B cell (primary cell): ENCODE measurements at regions not wholly inside any gene's neighbourhood (a gene's known extent, or its start where the extent isn't known, plus 50 kb on each side); places are given as distances from the start of the nearest gene placed in this dataset.

Experiments used
- ATAC-seq: fragments of 200-7000 bp; cut with Tn5 transposase; one replicate; pipeline ENCODE4 v1.10.0; 2021; ENCODE audit warnings: low read depth, mild to moderate bottlenecking, moderate number of reproducible peaks, moderate library complexity
- CTCF ChIA-PET: fragments of 350-600 bp; sonication (Branson Sonifier 250); formaldehyde crosslinking; loops from one replicate; lab custom pipeline; 2021; ENCODE audit warnings: antibody characterized with exemption, inconsistent platforms; lab: Charles Lee
- POLR2A ChIA-PET: fragments of 350-600 bp; sonication (Branson Sonifier 250); formaldehyde crosslinking; loops from one replicate; lab custom pipeline; 2021; ENCODE audit warnings: antibody characterized with exemption; lab: Charles Lee
- DNase-seq: peaks from one replicate; pipeline ENCODE4 v3.0.0; 2013
- H2AFZ ChIP-seq: 2 replicates; pipeline ENCODE4 v1.6.1; 2012; ENCODE audit warnings: mild to moderate bottlenecking, low read depth, low read length; ENCODE audit not compliant: insufficient read depth, poor library complexity, severe bottlenecking
- H3K27ac ChIP-seq, 2 donors: 1 replicate in 1 of 2; 2 replicates in 1 of 2; pipeline ENCODE4 v1.5.1; 2012 to 2013; ENCODE audit warnings: low read length in 2 of 2, mild to moderate bottlenecking in 2 of 2, moderate library complexity in 1 of 2
- H3K27me3 ChIP-seq, 4 experiments: fragments of 200-600 bp in 1 of 4; sonication (generic) in 1 of 4; replicated peaks in 1 of 4; 1 replicate in 2 of 4; 2 replicates in 2 of 4; pipeline versions ENCODE4 v1.6.1 to v1.7.0; 2013 to 2016; ENCODE audit warnings: low read length in 3 of 4, mild to moderate bottlenecking in 2 of 4, mixed read lengths in 1 of 4, moderate library complexity in 1 of 4; ENCODE audit not compliant: insufficient read depth in 4 of 4, control insufficient read depth in 3 of 4; ENCODE audit errors: control extremely low read depth in 1 of 4
- H3K36me3 ChIP-seq, 2 experiments: replicated peaks in 1 of 2; 1 replicate in 1 of 2; 2 replicates in 1 of 2; pipeline versions ENCODE4 v1.6.1 to v1.7.1; 2013; ENCODE audit warnings: low read length in 1 of 2; ENCODE audit not compliant: insufficient read depth in 2 of 2, control insufficient read depth in 1 of 2; ENCODE audit errors: control extremely low read depth in 1 of 2, extremely low read depth in 1 of 2
- H3K4me1 ChIP-seq, 2 donors: fragments of 200-600 bp in 1 of 2; sonication (generic) in 1 of 2; 1 replicate in 1 of 2; 2 replicates in 1 of 2; pipeline versions ENCODE4 v1.5.1 to v1.6.1; 2013 to 2017; ENCODE audit warnings: low read length in 2 of 2; ENCODE audit not compliant: control insufficient read depth in 2 of 2, insufficient read depth in 2 of 2
- H3K4me2 ChIP-seq: replicated peaks from 2 replicates; pipeline ENCODE3; 2012; ENCODE audit warnings: mild to moderate bottlenecking, low read depth, low read length; ENCODE audit not compliant: poor library complexity, severe bottlenecking
- H3K4me3 ChIP-seq, 5 experiments: fragments of 200-600 bp in 1 of 5; sonication (generic) in 1 of 5; 1 replicate in 3 of 5; 2 replicates in 2 of 5; pipeline versions ENCODE4 v1.5.1 to v1.7.0; 2011 to 2016; ENCODE audit warnings: low read length in 4 of 5, mild to moderate bottlenecking in 4 of 5, low read depth in 2 of 5, control low read depth in 1 of 5, moderate library complexity in 1 of 5; ENCODE audit not compliant: insufficient read depth in 1 of 5; ENCODE audit errors: control extremely low read depth in 1 of 5, extremely low read depth in 1 of 5
- H3K79me2 ChIP-seq: fragments of 200-600 bp; sonication (generic); one replicate; pipeline ENCODE4 v1.6.0; 2016; ENCODE audit warnings: low read length; ENCODE audit not compliant: control insufficient read depth, insufficient read depth
- H3K9ac ChIP-seq: fragments of 200-600 bp; sonication (generic); 2 replicates; pipeline ENCODE4 v1.6.1; 2017; ENCODE audit warnings: mild to moderate bottlenecking, low read length, moderate library complexity
- H3K9me3 ChIP-seq, 3 donors: one replicate each; pipeline versions ENCODE4 v1.6.1 to v1.7.1; 2013; ENCODE audit warnings: low read length in 2 of 3; ENCODE audit not compliant: control insufficient read depth in 2 of 3, insufficient read depth in 1 of 3; ENCODE audit errors: control extremely low read depth in 1 of 3
- H4K20me1 ChIP-seq: 2 replicates; pipeline ENCODE4 v1.6.0; 2012; ENCODE audit warnings: mild to moderate bottlenecking, low read length; ENCODE audit not compliant: insufficient read depth, control insufficient read depth, poor library complexity, severe bottlenecking
- H3K27ac Mint-ChIP-seq: one replicate; pipeline ENCODE4 v1.8.0; 2021; ENCODE audit warnings: mixed read lengths
- H3K27me3 Mint-ChIP-seq: one replicate; pipeline ENCODE4 v1.8.0; 2021; ENCODE audit warnings: mixed read lengths
- H3K4me1 Mint-ChIP-seq: one replicate; pipeline ENCODE4 v1.8.0; 2021; ENCODE audit warnings: mixed read lengths
- H3K4me3 Mint-ChIP-seq: one replicate; pipeline ENCODE4 v1.8.0; 2021; ENCODE audit warnings: mixed read lengths
- H3K9me3 Mint-ChIP-seq: one replicate; pipeline ENCODE4 v1.8.0; 2022; ENCODE audit warnings: mixed read lengths; ENCODE audit not compliant: insufficient read depth
- CTCF ChIP-seq: fragments of 200-600 bp; IDR thresholded peaks from one replicate; pipeline ENCODE4 v1.8.0; 2022; ENCODE audit warnings: antibody characterized with exemption, mild to moderate bottlenecking
- EZH2 ChIP-seq: IDR thresholded peaks from 2 replicates; pipeline ENCODE4 v1.6.1; 2012; ENCODE audit warnings: borderline replicate concordance, low read depth, mild to moderate bottlenecking, moderate library complexity, low read length; ENCODE audit not compliant: insufficient read depth, poor library complexity, severe bottlenecking
- WGBS: methylation state at CpG from one replicate; pipeline ENCODE4 v1.1.5; 2013; ENCODE audit warnings: missing lambda C conversion rate; ENCODE audit not compliant: insufficient coverage; 5-methylcytosine and 5-hydroxymethylcytosine counted together
- intact Hi-C: fragments of 100-400 bp; cut with micrococcal nuclease; formaldehyde crosslinking; loops from one replicate; pipeline ENCODE4 v1.10.0; 2022

- Histone ChIP-seq H3K9me3 (peaks cover 0 to 6% (median 5%) of the 10 kb centered on the region in 3 donors), H3K27ac (no peak overlapping the region), H3K4me2 (no peak overlapping the region), H3K9ac (no peak overlapping the region), H3K4me3 (no peak overlapping the region), H2AFZ (no peak overlapping the region), H3K36me3 (peaks cover 0 to 2% of the 10 kb centered on the region in 2 experiments), H3K4me1 (peaks cover 23 to 24% of the 10 kb centered on the region in 2 donors), H4K20me1 (no peaks in the 10 kb centered on the region), H3K27me3 (no peaks in the 10 kb centered on the region), H3K79me2 (peaks cover 29% of the 10 kb centered on the region)
- POLR2A ChIA-PET = no interaction called here
- no peak overlapping the region for H3K27ac Mint-ChIP-seq
- intact Hi-C loops = no loop called here
- TF ChIP-seq CTCF (no peak), EZH2 (no peak)
- no peak overlapping the region for H3K4me3 Mint-ChIP-seq
- ATAC-seq (no peak), DNase-seq (no peak)
- CTCF ChIA-PET = interaction anchor here (1.2 to 1.7 kb wide), 2 partner anchors 9 to 123 kb away, joined by 3 to 6 read pairs; no protein-coding TSS in a partner anchor
- H3K4me1 Mint-ChIP-seq = peaks cover 28% of the 10 kb centered on the region
- no peaks in the 10 kb centered on the region for H3K9me3 Mint-ChIP-seq
- no peaks in the 10 kb centered on the region for H3K27me3 Mint-ChIP-seq
- whole genome bisulfite sequencing = 88% methylated on average over 1 of the region's 2 CpGs
Observed at GRCh38 chr2:64908406-64908805, 80.8 kb upstream of the SLC1A4 start.

- H2AFZ ChIP-seq = no peak overlapping the region
- WGBS = 100% methylated on average over 4 of the region's 4 CpGs
- peaks cover 28% of the 10 kb centered on the region for H3K4me1 Mint-ChIP-seq
- no peak overlapping the region for H3K4me2 ChIP-seq
- no peak overlapping the region for H3K27ac ChIP-seq
- ChIA-PET POLR2A (no interaction called here), CTCF (interaction anchor here (0.6 kb wide), 1 partner anchor 574 kb away, joined by 3 read pairs; no protein-coding TSS in a partner anchor)
- ATAC-seq (no peak), DNase-seq (no peak)
- intact Hi-C loops = no loop called here
- H3K27me3 ChIP-seq = no peaks in the 10 kb centered on the region
- H3K9me3 Mint-ChIP-seq = no peaks in the 10 kb centered on the region
- H3K9me3 ChIP-seq = peaks cover 0 to 2% (median 1%) of the 10 kb centered on the region in 3 donors
- peaks cover 29% of the 10 kb centered on the region for H3K79me2 ChIP-seq
- H3K27me3 Mint-ChIP-seq = no peaks in the 10 kb centered on the region
- no peak overlapping the region for H3K27ac Mint-ChIP-seq
- H3K9ac ChIP-seq = no peak overlapping the region
- H3K4me1 ChIP-seq = peaks cover 20 to 29% of the 10 kb centered on the region in 2 donors
- H4K20me1 ChIP-seq = peaks cover 6% of the 10 kb centered on the region
- no peak overlapping the region for H3K4me3 Mint-ChIP-seq
- no peak overlapping the region for H3K4me3 ChIP-seq
- no peak for TF ChIP-seq EZH2
- no peak for TF ChIP-seq CTCF
- H3K36me3 ChIP-seq = no peaks in the 10 kb centered on the region
Observed at GRCh38 chr2:64910523-64910922, 78.7 kb upstream of the SLC1A4 start.
